K562 (cell line): ENCODE measurements at regions not wholly inside any gene's neighbourhood (a gene's known extent, or its start where the extent isn't known, plus 50 kb on each side); places are given as distances from the start of the nearest gene placed in this dataset.

ENCODE experiments used
- ATAC-seq: fragments of 200-7000 bp; cut with Tn5 transposase; 3 replicates; pipeline ENCODE4 v1.9.1; 2020; ENCODE audit warnings: moderate library complexity
- BruUV-seq: library from RNA; stranded (reverse); fragments of 400-500 nt; replicated peaks from 2 replicates; lab custom pipeline; 2021; lab: Mats Ljungman, UMichigan
- CTCF ChIA-PET: fragments of 300-600 bp; formaldehyde crosslinking; extraction: SDS; loops from one replicate; lab custom pipeline; 2021; ENCODE audit warnings: low intra/inter-chr PET ratio; lab: Yijun Ruan, JAX
- POLR2A ChIA-PET: fragments of 300-600, 350-650 bp; sonication (Branson Sonifier 250); formaldehyde crosslinking; extraction: SDS; loops from one replicate; lab custom pipeline; 2021; ENCODE audit warnings: antibody characterized with exemption, inconsistent platforms; lab: Yijun Ruan, JAX
- DNase-seq, 4 experiments: peaks; one replicate each; pipeline versions ENCODE4 v3.0.0 to v3.0.0-alpha.2; 2011 to 2018; ENCODE audit warnings: low spot score in 3 of 4, mixed read lengths in 3 of 4; ENCODE audit errors: extremely low read depth in 1 of 4
- FAIRE-seq: peaks from 2 replicates; lab custom pipeline; 2011; peaks lifted over from hg19 to GRCh38; lab: Jason Lieb, UNC
- H2AFZ ChIP-seq: 2 replicates; pipeline ENCODE4 v1.6.0; 2011; ENCODE audit warnings: low read depth, low read length, control low read depth, inconsistent platforms
- H3K27ac ChIP-seq: fragments of 200-600 bp; 3 replicates; pipeline ENCODE4 v1.8.0; 2011; ENCODE audit warnings: low read depth, mild to moderate bottlenecking, control low read depth, inconsistent platforms, low read length, moderate library complexity, mixed read lengths; ENCODE audit errors: extremely low read depth
- H3K27me3 ChIP-seq, 2 experiments: fragments of 300-600 bp in 1 of 2; 2 replicates in 1 of 2; 3 replicates in 1 of 2; pipeline versions ENCODE4 v1.6.0 to v1.8.0; 2011; ENCODE audit warnings: inconsistent platforms in 2 of 2, low read length in 2 of 2, mild to moderate bottlenecking in 1 of 2, mixed read lengths in 1 of 2, moderate library complexity in 1 of 2; ENCODE audit not compliant: control insufficient read depth in 2 of 2, insufficient read depth in 2 of 2
- H3K36me3 ChIP-seq: fragments of 300-600 bp; 3 replicates; pipeline ENCODE4 v1.8.0; 2011; ENCODE audit warnings: mild to moderate bottlenecking, low read length, inconsistent platforms; ENCODE audit not compliant: control insufficient read depth, insufficient read depth
- H3K4me1 ChIP-seq, 2 experiments: fragments of 200-600 bp in 1 of 2; replicated peaks in 1 of 2; 2 replicates in 1 of 2; 3 replicates in 1 of 2; pipeline versions ENCODE4 v1.5.1 to v1.8.0; 2011; ENCODE audit warnings: inconsistent platforms in 2 of 2, low read length in 2 of 2, mild to moderate bottlenecking in 1 of 2, mixed read lengths in 1 of 2, moderate library complexity in 1 of 2; ENCODE audit not compliant: control insufficient read depth in 2 of 2, insufficient read depth in 2 of 2
- H3K4me2 ChIP-seq: 2 replicates; pipeline ENCODE4 v1.6.1; 2011; ENCODE audit warnings: low read length, control low read depth, inconsistent platforms, mixed read lengths; ENCODE audit not compliant: insufficient read depth
- H3K4me3 ChIP-seq: fragments of 200-600 bp; sonication (generic), shearing (Covaris generic); 2 replicates; pipeline ENCODE4 v1.5.1; 2016; ENCODE audit warnings: control low read depth, inconsistent platforms
- H3K79me2 ChIP-seq: fragments of 200-600 bp; 3 replicates; pipeline ENCODE4 v1.8.0; 2011; ENCODE audit warnings: low read length, inconsistent platforms; ENCODE audit not compliant: control insufficient read depth, insufficient read depth
- H3K9ac ChIP-seq, 2 experiments: 2 replicates each; pipeline versions ENCODE4 v1.6.0 to v1.6.1; 2011; ENCODE audit warnings: low read depth in 2 of 2, low read length in 2 of 2, control low read depth in 1 of 2, inconsistent platforms in 1 of 2, mild to moderate bottlenecking in 1 of 2, mixed read lengths in 1 of 2; ENCODE audit not compliant: insufficient read depth in 1 of 2
- H3K9me1 ChIP-seq: one replicate; pipeline ENCODE4 v1.6.0; 2011; ENCODE audit warnings: inconsistent platforms, mild to moderate bottlenecking, low read length, moderate library complexity; ENCODE audit not compliant: control insufficient read depth, insufficient read depth
- H3K9me3 ChIP-seq: replicated peaks from 2 replicates; pipeline ENCODE4 v1.5.1; 2011; ENCODE audit warnings: low read depth, low read length, inconsistent platforms; ENCODE audit not compliant: control insufficient read depth, insufficient read depth
- H4K20me1 ChIP-seq: replicated peaks from 2 replicates; pipeline ENCODE4 v1.6.1; 2011; ENCODE audit warnings: low read length, inconsistent platforms, mixed read lengths; ENCODE audit not compliant: control insufficient read depth, insufficient read depth
- FIP1L1 ChIP-seq: fragments of 200-400 bp; formaldehyde crosslinking; IDR thresholded peaks from 2 replicates; pipeline ENCODE4 v1.6.1; 2018; ENCODE audit warnings: mild to moderate bottlenecking, low read depth, low read length; ENCODE audit not compliant: poor library complexity, severe bottlenecking
- POLR2G ChIP-seq: fragments of 200-400 bp; formaldehyde crosslinking; IDR thresholded peaks from 2 replicates; pipeline ENCODE4 v1.6.1; 2017; ENCODE audit warnings: low read depth, mild to moderate bottlenecking, antibody characterized with exemption, low read length, moderate library complexity
- SMAD4 ChIP-seq: fragments of 250-450 bp; sonication (Bioruptor Pico); conservative IDR thresholded peaks from 2 replicates; pipeline ENCODE4 v1.8.0; 2021; ENCODE audit warnings: inconsistent platforms, mild to moderate bottlenecking, moderate library complexity
- SMARCB1 ChIP-seq: IDR thresholded peaks from 2 replicates; pipeline ENCODE4 v1.6.1; 2011; ENCODE audit warnings: improper control_type of control experiment, low read depth; ENCODE audit not compliant: insufficient read length
- TAF7 ChIP-seq: fragments of 450-650 bp; IDR thresholded peaks from 2 replicates; pipeline ENCODE4 v1.6.1; 2016; ENCODE audit warnings: missing genetic modification characterization, missing compliant biosample characterization
- TGIF2 ChIP-seq: sonication (generic); formaldehyde crosslinking; IDR thresholded peaks from 2 replicates; pipeline ENCODE4 v1.8.1; 2022; ENCODE audit warnings: mild to moderate bottlenecking, missing genetic modification reagents, moderate library complexity
- ZFP36 ChIP-seq: fragments of 150-350 bp; IDR thresholded peaks from 2 replicates; pipeline ENCODE4 v1.6.1; 2018; ENCODE audit warnings: low read length, low read depth; ENCODE audit not compliant: partially characterized antibody
- WGBS: fragments of 100-300 bp; shearing (Covaris generic); methylation state at CpG from one replicate; pipeline ENCODE4 v1.1.6; 2016; ENCODE audit warnings: low coverage, mixed read lengths; ENCODE audit not compliant: insufficient coverage; ENCODE audit errors: missing lambda C conversion rate; 5-methylcytosine and 5-hydroxymethylcytosine counted together
- in situ Hi-C: fragments of 300-500 bp; cut with MboI; formaldehyde crosslinking; loops from 4 replicates; pipeline ENCODE4 v1.15.0; 2018; ENCODE audit warnings: inconsistent platforms, mixed read lengths
- intact Hi-C: fragments of 100-400 bp; cut with micrococcal nuclease; formaldehyde crosslinking; loops from 2 replicates; pipeline ENCODE4 v1.14.2; 2022
- TF ChIP-seq, protein P1 (sequence below): IDR thresholded peaks from 2 replicates; pipeline ENCODE4 v1.6.1; 2011; ENCODE audit warnings: borderline replicate concordance, low read depth, mild to moderate bottlenecking, moderate library complexity, low read length; ENCODE audit not compliant: insufficient read depth, poor library complexity, severe bottlenecking
- TF ChIP-seq, protein P2 (sequence below): fragments of 250-450 bp; sonication (Bioruptor Pico); IDR thresholded peaks from 2 replicates; pipeline ENCODE4 v1.4.0; 2020; ENCODE audit warnings: mild to moderate bottlenecking, moderate library complexity, borderline replicate concordance
- TF ChIP-seq, protein P3 (sequence below): fragments of 450-650 bp; formaldehyde crosslinking; conservative IDR thresholded peaks from 2 replicates; pipeline ENCODE4 v1.4.0; 2022; ENCODE audit warnings: mild to moderate bottlenecking, missing genetic modification characterization
- TF ChIP-seq, protein P4 (sequence below): sonication (generic); formaldehyde crosslinking; IDR thresholded peaks from 2 replicates; pipeline ENCODE4 v1.8.0; 2022; ENCODE audit warnings: missing genetic modification reagents, mild to moderate bottlenecking, moderate library complexity, borderline replicate concordance

DNA sequence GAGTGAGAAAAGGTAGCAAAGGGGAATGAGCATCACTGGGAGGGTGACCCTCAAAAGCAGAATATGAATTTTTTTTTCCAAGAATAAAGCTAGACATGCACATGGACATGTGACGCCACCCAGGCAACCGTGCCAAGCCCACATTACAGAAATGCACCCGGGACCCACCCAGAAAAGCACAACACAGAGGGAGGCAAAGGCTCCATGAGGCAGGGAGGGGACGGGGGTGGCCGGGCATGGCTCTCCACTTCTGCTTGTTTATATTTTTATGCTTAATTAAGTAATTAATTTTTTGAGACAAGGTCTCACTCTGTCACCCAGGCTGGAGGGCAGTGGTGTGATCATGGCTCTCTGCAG is 1524.3 kb downstream of the BRD1 start (continued):
- TF ChIP-seq, protein P1, sequence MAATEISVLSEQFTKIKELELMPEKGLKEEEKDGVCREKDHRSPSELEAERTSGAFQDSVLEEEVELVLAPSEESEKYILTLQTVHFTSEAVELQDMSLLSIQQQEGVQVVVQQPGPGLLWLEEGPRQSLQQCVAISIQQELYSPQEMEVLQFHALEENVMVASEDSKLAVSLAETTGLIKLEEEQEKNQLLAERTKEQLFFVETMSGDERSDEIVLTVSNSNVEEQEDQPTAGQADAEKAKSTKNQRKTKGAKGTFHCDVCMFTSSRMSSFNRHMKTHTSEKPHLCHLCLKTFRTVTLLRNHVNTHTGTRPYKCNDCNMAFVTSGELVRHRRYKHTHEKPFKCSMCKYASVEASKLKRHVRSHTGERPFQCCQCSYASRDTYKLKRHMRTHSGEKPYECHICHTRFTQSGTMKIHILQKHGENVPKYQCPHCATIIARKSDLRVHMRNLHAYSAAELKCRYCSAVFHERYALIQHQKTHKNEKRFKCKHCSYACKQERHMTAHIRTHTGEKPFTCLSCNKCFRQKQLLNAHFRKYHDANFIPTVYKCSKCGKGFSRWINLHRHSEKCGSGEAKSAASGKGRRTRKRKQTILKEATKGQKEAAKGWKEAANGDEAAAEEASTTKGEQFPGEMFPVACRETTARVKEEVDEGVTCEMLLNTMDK: no peak
- no peak for TF ChIP-seq SMARCB1
- TF ChIP-seq, all 486 proteins: peak for 0

DNA sequence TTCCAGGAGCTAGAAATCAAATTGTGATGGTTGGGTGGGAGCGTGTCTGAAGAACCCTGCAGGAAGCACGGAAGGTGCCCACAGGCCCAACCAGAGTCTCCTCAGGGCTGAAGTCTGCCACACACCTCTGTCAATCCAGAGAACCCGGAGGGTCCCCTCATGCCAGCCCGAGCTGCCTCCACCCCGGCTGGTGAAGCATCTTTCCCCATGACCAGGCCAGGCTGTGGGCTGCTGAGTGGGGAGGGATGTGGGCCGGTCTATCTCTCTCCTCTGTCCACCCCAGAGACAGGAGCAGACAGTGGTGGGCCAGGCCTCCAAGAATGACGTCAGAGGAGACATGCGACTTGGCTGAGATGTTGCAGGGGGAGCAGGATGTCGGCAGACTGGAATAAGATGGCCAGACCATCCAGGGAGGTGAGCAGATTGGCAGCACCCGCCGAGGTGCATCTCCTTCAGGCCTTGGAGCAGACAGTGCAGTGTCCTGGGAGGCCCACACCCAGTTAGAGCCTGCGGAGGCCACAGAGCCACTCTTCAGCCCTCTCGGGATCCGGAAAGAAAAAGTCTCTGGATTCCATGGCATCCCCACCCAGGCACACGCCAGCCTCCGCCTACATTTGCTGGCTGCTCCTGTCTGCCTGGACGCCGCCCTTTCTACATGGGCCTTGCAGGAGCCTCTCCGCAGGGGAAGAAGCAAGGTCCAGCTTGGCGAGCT is 1524.9 kb downstream of the BRD1 start:
- in situ Hi-C loops: no loop called here
- H3K9me3 ChIP-seq: no peaks in the 10 kb centered on the region
- H3K4me1 ChIP-seq: no peaks in the 10 kb centered on the region
- intact Hi-C loops: no loop called here
- no peaks in the 10 kb centered on the region for H3K79me2 ChIP-seq
- ATAC-seq (no peak), FAIRE-seq (no peak), DNase-seq (no peak)
- CTCF ChIA-PET: no interaction called here
- no peak overlapping the region for H3K4me2 ChIP-seq
- H3K9ac ChIP-seq: no peak overlapping the region
- H3K36me3 ChIP-seq: no peaks in the 10 kb centered on the region
- no peaks in the 10 kb centered on the region for H4K20me1 ChIP-seq
- 0% methylated on average over 13 of the region's 20 CpGs for WGBS
- POLR2A ChIA-PET: interaction anchor here (0.6 to 0.7 kb wide), 3 partner anchors 12 to 270 kb away, joined by 3 read pairs; no protein-coding TSS in a partner anchor
- H2AFZ ChIP-seq: no peak overlapping the region
- H3K9me1 ChIP-seq: no peaks in the 10 kb centered on the region
- peaks cover 0 to 5% of the 10 kb centered on the region in 2 experiments; a peak in 1 of 5 replicates for H3K27me3 ChIP-seq
- no TSS peak for BruUV-seq
- H3K4me3 ChIP-seq: no peak overlapping the region
- no peak overlapping the region for H3K27ac ChIP-seq
- no peak for TF ChIP-seq POLR2G
- TF ChIP-seq, protein P2, sequence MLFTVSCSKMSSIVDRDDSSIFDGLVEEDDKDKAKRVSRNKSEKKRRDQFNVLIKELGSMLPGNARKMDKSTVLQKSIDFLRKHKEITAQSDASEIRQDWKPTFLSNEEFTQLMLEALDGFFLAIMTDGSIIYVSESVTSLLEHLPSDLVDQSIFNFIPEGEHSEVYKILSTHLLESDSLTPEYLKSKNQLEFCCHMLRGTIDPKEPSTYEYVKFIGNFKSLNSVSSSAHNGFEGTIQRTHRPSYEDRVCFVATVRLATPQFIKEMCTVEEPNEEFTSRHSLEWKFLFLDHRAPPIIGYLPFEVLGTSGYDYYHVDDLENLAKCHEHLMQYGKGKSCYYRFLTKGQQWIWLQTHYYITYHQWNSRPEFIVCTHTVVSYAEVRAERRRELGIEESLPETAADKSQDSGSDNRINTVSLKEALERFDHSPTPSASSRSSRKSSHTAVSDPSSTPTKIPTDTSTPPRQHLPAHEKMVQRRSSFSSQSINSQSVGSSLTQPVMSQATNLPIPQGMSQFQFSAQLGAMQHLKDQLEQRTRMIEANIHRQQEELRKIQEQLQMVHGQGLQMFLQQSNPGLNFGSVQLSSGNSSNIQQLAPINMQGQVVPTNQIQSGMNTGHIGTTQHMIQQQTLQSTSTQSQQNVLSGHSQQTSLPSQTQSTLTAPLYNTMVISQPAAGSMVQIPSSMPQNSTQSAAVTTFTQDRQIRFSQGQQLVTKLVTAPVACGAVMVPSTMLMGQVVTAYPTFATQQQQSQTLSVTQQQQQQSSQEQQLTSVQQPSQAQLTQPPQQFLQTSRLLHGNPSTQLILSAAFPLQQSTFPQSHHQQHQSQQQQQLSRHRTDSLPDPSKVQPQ: no peak
- TF ChIP-seq, protein P3, sequence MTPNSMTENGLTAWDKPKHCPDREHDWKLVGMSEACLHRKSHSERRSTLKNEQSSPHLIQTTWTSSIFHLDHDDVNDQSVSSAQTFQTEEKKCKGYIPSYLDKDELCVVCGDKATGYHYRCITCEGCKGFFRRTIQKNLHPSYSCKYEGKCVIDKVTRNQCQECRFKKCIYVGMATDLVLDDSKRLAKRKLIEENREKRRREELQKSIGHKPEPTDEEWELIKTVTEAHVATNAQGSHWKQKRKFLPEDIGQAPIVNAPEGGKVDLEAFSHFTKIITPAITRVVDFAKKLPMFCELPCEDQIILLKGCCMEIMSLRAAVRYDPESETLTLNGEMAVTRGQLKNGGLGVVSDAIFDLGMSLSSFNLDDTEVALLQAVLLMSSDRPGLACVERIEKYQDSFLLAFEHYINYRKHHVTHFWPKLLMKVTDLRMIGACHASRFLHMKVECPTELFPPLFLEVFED: no peak
- TF ChIP-seq, protein P4, sequence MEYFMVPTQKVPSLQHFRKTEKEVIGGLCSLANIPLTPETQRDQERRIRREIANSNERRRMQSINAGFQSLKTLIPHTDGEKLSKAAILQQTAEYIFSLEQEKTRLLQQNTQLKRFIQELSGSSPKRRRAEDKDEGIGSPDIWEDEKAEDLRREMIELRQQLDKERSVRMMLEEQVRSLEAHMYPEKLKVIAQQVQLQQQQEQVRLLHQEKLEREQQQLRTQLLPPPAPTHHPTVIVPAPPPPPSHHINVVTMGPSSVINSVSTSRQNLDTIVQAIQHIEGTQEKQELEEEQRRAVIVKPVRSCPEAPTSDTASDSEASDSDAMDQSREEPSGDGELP: no peak
- no peak for TF ChIP-seq TAF7 (tag)
- TF ChIP-seq TGIF2 (CRISPR knock-in tag): no peak
- TF ChIP-seq ZFP36: no peak
- TF ChIP-seq SMAD4: no peak
- no peak for TF ChIP-seq FIP1L1
